DMS153 (cell line): ENCODE measurements at regions not wholly inside any gene's neighbourhood (a gene's known extent, or its start where the extent isn't known, plus 50 kb on each side); places are given as distances from the start of the nearest gene placed in this dataset.

Source experiments
- DNase-seq: peaks from one replicate; lab custom pipeline; 2025; lab: John Stamatoyannopoulos, UW

DNA sequence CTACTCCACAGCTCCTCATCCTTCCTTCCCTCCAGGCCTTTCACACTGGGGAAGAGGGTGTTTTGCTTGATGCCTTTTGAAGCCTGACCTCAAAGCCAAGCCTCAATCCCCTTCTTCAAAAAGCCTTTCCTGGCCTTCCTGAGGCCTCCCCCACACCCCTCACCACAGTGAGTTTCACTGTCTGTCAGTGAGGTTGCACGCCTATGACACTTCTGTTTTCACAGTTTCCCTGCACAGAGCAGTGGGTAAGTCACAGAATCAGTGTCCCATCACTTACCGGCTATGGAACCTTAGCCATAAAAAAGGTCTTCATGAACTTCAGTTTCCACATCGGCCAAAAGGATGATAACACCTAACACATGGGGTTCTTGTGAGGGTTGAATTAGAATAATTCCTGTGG, 371.4 kb downstream of the UQCRFS1 start:
- no peak for DNase-seq

DNA sequence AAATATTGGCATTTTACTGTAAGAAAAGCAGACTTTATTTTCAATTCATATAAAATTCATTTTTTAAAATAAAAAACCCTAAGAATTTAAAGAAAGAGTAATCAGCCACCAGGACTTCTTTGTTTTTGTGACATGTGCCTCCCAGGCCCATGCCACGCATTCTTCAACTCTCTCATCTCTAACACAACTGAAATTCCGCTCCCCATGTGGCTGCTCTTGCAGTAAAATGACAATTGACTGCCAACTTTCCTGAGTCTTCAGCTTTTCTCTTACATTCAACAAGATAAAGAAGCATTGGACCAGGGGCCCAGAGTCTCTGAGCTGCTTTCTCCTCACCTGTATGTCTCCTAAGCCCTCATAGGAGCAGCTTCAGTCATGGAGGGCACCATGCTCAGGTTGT, 372.1 kb downstream of the UQCRFS1 start:
- no peak for DNase-seq

DNA sequence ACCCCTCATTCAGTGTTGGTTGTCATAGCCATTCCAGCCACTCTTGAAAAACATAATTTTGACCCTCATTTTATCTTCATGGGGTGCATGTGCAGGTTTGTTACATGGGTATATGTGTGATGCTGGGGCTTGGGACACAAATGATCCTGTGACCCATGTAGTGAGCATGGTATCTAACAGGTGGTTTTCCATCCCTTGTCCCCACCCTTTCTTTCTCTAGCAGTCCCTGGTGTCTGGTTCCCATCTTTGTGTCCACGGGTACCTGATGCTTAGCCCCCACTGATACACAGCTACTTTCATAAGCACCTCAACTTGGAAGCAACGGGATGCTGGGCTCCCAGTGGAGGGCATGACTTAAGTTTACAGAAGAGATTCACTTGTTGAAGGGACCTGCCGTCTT, 373.5 kb downstream of the UQCRFS1 start:
- DNase-seq, result no peak

DNA sequence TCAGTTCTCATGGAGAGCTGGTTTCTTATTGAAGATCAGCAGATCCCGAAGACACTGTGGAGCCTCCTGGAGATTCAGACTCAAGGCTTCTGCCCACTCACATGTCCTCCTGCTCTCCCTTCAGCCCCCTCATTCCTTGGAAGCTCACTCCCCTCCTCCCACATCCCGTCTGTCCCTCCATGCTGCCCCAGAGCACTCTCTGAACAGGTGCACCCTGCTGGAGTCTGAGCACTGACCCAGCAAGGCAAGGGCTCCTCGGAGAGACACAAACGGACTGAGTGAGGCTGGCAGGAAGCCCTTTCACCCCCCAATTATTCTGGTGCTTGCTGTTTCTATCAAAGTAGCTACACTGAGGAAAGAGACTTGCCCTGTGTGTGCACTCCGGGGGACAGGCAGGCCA, 374.0 kb downstream of the UQCRFS1 start:
- no peak for DNase-seq

DNA sequence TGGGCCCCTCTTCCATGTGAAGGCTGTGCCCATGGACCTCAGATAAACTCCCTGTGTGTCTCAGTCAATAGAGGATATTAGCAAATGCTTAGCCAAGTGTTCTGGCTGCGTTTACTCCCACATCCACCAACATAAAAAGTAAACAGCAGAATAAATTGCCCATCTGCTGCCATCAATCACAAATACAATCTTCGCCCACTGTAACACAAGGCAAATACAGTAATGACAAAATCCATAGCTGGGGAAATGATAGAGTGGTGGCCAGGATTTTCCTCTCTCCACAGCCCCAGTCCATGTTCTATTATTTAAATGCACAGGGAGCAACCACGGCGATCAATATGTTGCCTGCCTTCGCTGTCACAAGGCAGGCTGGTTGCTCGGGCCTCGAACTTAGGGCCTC, 376.5 kb downstream of the UQCRFS1 start:
- DNase-seq, result no peak

DNA sequence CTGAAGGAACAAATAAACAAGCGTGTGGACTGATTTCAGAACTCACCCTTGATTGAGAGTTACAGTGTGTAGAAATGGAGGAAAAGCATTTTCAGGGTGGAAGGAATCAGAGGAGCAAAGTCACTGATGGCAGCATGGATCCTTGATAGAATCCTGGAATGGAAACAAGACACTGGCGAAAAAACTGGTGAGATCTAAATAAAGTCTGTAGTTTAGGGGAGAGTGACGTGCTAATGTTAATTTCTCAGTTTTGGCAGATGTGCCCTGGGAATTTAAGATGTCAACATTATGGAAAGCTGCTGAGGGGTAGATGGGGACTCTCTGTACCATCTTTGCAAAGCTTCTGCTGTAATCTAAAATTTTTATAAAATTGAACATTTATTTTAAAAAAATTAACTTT, 378.0 kb downstream of the UQCRFS1 start:
- DNase-seq, result no peak

DNA sequence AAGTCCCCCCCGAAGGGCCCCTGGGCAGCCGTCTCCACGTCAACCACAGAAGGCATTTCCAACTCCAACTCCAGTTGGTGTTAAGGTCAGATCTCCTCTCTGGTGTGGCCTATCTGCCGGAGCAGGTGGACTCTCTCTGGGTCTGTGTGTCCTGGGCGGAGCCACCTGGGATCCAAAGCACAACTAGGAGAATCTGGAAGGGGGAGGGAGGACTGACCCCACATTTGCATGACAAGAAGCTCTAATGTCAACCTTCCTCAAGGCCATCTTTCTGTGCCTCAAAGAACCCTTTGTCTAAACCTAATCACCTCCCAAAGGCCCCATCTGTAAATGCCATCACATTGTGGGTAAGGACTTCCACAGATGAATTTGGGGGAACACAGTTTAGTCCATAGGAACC, 381.5 kb downstream of the UQCRFS1 start:
- no peak for DNase-seq

DNA sequence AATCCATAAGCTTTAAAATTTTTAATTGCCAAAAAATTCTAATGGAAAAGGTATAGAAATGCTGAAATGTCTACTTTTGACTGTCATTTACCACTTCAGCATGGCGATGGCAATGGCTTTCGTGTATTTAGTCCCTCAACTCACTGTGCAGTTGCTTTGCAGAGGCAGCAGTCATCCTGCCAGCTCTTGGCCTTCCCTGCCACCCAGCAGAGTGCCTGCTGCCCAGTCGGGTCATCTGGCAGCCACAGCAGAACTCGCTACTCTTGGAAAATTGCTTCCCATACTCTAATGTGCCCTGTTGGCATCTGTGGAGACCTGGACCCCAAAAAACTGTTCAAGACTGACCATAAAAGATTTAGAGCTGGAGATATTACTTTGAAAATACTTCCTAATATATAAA, 383.2 kb downstream of the UQCRFS1 start:
- DNase-seq, result no peak

DNA sequence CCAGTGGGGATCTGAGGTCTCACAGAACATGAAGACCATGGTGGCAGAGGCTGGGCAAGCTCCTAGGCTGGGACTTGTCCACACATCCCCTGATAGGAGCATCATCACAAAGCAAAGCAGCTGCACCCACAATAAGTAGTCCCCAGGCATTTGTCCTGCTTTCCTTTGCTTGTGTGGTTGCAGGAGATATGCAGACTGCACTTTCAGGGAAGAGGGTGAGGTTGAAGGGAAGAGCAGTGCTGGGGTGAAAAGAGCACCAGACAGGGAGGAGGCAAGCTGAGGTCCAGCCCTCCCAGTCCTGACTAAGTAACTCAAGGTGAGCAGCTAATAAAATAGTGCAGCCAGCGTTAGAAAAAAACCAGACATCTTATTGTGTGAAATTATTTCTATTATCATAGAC, 383.6 kb downstream of the UQCRFS1 start:
- no peak for DNase-seq

DNA sequence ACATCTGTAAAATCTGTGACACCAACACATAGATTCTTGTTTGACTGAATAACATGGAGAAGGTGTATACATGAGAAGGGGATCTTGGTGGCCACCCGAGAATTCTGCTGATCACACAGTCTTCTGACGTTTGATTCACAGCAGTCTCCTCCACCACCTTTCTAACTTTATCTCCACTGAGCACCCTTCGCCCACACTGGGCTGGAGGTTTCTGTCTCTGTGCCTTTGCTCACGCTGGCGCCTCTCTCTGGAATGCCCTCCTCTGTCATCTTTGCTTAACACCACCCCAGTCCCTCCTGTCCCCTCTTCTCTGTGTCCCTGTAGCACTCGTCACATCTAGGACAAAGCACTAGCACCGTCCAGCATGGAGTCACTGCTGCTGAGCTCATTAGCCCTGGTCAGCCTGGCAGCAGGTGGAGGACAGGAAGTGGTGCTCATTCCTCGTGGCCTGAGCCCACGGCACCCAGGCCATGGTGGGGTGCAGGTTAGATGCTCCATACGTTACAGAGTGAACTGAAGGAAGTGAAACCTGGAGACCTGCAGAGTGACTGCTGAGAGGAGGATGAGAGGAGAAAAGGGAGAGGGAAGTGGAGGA, 384.6 kb downstream of the UQCRFS1 start:
- no peak for DNase-seq

DNA sequence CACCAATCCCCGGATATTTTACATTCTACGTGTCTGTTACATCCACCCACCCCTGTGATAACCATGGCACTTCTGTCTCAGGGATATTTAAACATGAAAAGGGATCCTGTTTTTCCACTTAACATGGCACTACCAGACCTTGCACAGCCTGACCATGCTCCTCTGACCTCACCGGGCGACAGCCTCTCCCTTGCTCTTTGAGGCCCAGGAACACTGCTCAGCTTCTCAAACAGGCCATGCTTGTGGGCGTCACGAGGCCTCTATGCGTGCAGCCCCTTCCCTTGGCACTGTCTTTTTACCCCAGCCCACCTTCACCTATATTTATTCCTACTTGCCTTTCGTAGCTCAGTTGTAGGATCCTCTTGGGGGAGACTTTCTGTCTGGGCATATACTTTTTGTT, 385.6 kb downstream of the UQCRFS1 start:
- DNase-seq, result no peak

DNA sequence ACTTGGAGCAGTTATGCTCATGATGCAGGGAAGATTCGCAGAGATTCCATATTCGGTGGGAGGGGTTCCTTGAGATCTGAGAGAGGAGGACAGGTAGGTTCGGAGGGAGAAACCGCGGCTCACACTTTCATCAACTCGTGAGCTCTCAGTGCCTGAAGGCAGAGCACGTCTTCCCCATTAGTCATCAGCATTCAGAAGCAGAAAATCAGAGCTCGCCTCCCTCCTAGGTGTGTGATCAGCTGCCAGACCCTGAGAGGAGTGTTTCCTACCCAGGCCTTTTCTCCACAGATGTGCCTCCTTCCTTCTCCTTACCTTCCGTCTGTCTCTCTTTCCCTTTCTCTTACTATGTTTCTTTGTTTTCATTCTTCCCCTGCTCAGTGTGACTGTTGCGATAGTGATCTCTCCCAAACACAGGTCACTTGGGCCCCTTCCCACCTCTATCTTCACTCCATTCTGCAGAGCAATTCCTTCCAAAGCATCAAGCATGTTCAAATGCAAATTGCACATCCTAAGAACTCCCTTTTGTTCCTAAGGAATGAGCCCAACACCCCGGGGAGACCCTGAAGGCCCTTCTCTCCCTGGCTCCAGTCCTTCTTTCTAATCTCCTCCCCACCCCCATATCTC, 389.5 kb downstream of the UQCRFS1 start:
- DNase-seq, result no peak

DNA sequence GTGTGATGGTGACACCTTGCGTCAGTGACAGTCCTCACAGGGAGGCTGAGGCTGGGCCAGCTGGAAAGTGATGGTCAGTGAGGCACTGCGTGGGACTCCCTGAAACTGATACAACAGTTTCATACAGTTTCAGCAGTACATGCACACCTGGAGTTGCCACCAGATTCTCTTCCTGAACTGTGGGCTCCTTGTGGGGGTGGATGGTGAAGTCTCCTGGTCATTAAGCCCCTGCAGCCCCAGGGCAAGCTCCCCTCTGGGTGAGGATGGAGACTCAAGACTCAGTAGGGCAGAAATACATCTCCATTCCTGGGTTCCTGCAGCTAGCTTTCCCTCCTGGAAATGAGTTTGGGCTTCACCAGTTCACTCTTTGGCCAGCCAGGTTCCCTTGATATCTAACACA, 392.7 kb downstream of the UQCRFS1 start:
- no peak for DNase-seq

DNA sequence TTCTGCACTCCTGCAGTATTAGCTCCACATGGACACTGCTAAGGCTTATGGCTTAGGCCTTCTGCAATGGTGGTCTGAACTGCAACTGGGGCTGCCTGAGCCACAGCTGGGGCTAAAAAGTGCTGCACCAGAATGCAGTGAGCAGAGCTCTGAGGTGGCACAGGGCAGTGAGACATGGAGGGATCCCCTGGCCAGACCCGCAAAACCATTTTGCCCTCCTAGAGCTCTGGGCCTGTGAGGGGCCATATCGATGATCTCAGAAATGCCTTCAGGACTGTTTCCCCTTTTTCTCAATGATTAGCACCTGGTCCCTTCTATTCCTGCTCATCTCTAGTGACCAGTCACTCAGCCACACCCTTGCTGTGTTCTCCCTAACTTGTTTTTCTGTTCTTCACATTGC, 397.7 kb downstream of the UQCRFS1 start:
- DNase-seq, result no peak

DNA sequence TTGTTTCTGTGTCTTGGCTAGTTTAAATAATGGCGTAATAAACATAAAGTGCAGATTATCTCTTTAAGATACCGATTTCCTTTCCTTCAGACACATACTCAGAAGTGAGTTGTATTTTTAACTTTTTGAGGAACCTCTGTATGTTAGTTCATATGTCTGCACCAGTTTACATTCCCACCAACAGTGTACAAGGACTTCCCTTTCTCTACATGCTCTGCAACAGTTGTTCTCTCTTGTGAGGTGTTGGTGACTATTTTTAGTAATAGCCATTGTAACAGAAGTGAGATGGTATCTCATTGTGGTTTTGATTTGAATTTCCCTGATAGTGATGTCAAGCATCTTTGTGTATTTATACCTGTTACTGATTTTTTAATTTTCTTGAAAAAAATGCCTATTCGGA, 418.6 kb downstream of the UQCRFS1 start:
- DNase-seq, result no peak

DNA sequence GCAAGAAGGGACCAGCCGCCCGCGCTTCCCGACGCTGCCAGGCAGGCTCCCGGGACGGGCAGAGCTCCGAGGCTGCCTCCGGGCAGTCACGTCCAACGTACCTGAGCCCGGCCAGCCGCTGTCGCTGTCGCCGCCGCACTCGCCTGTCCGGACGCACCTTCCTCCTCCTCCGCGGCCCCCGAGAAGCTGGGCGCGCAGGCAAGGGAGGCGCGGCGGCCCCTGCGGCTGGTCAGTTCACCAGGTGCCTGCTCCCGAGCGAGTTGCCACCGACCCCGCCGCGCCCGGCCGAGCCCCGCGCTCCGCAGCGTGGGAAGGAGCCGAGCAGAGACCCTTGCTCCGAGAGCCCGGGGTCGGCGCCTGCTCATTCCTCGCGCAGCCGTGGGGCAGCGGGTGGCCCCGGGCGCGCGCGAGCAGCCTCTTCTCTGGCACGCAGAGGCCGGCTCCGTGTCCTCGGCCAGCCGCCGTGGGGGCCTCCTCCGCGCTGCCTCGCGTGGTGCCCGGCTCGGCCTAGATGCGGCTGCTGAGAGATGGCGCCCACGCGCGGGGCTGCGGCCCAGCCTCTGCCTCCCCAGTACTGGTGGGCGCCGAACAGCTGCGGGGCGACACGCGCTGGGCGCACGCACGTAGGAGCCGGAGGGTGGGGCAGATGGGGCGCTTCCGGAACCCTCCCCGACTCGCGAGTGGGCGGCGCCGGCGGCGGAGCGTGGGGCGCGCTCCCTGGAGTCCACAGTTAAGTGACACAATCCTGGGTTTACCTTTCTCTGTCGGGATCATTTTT, 419.4 kb downstream of the UQCRFS1 start:
- no peak for DNase-seq

DNA sequence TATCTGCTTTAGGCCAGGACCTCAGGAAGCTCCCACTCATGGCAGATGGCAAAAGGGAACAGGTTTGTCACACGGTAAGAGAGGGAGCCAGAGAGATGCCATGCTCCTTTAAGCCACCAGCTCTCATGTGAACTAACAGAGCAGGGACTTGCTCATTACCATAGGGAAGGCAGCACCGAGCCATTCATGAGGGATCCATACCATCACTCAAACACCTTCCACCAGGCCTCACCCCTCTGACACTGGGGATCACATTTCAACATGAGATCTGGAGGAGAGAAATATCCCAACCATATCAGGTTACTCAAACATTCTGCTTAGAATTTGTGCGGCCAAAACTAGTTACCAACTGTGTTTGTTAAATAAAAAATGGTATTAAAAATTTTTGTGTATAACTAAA, 427.0 kb downstream of the UQCRFS1 start:
- no peak for DNase-seq

DNA sequence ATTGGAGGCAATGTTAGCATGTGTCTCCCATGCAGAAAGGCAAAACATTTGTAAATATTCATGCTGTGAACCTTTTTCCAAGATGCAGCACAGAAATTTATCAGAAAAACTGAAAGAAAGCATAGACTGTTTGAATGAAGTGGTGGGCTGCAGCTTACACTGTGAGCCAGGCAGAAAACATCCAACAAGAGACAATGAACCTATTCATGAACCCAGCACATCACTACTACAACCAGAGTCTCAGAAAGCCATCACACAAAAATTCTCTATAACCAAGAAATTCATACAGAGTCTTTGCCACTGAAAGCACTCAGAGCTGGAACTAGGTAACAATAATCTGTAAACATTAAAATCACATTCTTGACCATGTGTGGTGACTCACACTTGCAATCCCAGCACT, 448.9 kb downstream of the UQCRFS1 start:
- no peak for DNase-seq

DNA sequence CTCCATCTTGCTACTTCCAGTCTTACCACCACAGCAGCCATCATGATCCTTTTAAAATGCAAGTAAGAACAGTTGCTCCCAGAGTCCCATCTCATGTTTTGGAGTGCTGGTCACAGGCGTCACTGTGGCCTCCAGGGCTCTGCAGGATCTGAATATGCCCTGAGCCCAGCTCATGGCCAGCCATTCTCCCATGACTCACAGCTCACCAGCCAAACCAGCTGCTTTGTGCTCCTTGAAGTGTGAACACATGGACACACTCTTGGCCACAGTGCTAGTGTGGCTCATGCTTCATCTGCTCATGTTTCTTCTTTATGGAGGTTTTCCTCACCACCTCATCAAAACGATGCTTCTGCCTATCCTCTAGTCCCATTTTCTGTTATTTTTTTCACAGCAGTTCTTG, 466.5 kb downstream of the UQCRFS1 start:
- no peak for DNase-seq

DNA sequence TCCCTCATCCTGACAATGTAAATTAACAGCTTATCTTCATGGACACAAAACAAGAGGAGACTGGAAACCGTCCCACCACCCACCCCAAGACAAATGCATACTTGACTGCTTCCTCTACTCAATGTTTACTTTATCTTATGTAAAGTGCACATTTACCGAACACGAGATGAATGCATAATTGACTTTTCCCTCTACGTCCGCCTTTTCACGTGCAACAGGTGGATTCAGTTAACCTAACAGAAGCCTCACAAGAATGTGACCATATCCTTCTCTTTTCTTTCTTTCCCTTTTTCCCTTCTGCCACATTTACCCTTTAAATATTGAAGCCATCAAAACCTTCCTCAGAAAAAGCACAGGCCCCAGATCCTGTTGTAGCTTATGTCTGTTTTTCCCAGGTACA, 468.0 kb downstream of the UQCRFS1 start:
- DNase-seq, result no peak

DNA sequence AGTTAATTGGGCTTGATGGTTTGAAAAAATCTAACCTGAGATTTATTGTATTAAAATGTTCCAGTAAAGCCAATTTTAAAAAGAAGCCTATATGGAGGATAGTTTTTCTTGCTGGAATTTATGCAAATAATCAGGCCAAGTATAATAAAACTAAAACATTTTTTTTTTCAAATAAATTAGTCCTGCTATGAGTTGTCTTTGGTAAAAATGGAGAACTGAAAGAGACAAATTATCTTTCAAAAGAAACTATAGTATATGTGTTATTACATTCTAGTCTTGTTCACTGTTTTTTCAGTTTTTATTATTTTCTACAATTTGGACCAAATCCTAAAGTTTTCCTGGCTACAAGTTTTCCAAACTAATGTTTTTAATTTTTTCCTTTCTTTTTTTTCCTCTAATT, 468.9 kb downstream of the UQCRFS1 start:
- no peak for DNase-seq

DNA sequence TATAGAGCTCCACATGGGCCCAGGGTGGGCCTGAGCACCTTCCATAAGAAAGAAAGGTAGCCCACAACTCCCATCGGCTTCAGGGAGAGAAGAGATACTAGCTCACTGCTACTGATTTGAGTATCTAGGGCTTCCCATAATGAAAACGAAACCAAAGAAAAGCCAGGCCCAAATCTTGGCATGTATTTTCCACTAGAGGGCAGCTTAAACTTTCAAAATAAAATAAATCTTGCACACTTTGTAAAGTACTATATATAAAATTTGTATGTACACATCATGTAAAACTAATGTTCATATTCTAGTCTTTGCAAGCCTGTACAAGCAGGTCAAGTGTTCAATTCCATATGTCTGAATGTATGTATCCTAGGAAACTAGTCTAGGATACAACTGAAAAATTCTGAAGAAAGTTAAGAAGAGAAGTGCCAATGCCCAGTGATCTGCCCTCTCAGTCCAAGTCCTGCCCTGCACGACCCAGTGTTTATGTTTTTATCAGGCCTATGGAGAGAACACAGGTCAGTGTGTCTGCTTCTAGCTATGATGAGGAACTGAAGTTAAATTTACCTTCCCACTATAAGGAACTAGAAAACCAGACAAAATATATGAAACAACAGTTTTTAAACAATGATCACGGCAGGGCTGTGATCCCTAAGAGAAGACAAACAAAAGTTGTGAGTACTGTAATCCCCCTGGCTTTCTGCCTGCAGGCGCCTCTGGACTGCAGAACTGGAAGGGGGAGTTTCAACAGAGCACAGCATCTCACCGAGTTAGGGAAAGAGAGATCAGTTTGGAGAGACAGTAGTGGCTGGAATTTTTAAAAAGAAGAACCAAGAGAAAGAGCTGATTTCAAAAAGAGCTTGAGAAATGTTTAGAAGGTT, 475.7 kb downstream of the UQCRFS1 start:
- DNase-seq, result peak; percentile 23

DNA sequence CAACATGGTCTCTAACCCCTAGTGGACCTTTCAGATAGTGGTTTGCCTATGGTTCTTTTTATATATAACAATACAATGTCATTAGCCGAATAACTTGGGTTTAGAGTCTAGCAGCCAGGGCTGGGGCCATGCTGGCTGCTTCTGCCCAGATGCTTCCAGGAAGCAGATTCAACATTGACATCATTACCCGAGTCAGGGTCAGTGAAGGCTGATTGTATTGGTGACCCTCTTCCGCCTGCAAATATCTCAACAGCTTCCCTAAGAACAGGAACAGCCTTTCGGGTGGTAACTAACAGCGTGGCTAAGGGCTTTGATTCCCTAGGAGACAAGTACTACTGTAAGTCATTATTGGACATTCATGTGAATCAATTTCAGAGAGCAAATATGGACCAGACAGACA, 476.4 kb downstream of the UQCRFS1 start:
- no peak for DNase-seq
